ENCODE measurements at regions not wholly inside any gene's neighbourhood (a gene's known extent, or its start where the extent isn't known, plus 50 kb on each side); places are given as distances from the start of the nearest gene placed in this dataset.

GRCh38 chr5:2658881-2659470 lies 92.5 kb downstream of the IRX2 start:
- FAIRE-seq (no peak), DNase-seq (ENCODE audit: extremely low spot score, insufficient read length, low read depth) (no peak)

GRCh38 chr5:2658447-2658846 lies 93.0 kb downstream of the IRX2 start:
- no peak for FAIRE-seq
- no peak for DNase-seq (ENCODE audit: extremely low spot score, insufficient read length, low read depth)

DNA sequence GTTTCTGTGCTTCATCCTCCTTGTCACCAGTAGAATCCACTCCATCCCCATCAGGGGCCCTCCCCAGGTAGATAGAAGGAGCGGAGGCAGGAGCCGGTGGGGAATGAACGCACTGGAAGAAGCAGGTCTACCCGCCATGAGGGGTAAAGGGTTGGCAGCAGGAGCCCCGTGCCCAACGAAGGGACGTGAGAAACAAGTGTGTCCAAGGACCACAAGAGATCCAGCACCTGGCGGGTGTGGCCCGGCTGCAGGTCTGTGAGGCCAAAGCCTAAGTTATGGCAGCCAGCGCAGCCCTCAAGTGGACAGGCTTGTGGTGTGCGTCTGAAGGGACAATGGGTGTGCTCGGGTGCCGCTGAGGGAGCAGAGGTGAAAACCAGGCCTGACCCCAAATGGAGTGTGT lies 94.3 kb downstream of the IRX2 start:
- FAIRE-seq (no peak), DNase-seq (ENCODE audit: extremely low spot score, insufficient read length, low read depth) (no peak)

- DNase-seq (ENCODE audit: extremely low spot score, insufficient read length, low read depth) = no peak
- no peak for FAIRE-seq
These were observed 95.3 kb downstream of the IRX2 start for GRCh38 chr5:2656206-2656605.

GRCh38 chr5:2653991-2654390 lies 97.5 kb downstream of the IRX2 start:
- DNase-seq (ENCODE audit: extremely low spot score, insufficient read length, low read depth) (no peak), FAIRE-seq (no peak)

- FAIRE-seq = no peak
- no peak for DNase-seq (ENCODE audit: extremely low spot score, insufficient read length, low read depth)
These were observed 100.4 kb downstream of the IRX2 start for GRCh38 chr5:2651116-2651515.

DNA sequence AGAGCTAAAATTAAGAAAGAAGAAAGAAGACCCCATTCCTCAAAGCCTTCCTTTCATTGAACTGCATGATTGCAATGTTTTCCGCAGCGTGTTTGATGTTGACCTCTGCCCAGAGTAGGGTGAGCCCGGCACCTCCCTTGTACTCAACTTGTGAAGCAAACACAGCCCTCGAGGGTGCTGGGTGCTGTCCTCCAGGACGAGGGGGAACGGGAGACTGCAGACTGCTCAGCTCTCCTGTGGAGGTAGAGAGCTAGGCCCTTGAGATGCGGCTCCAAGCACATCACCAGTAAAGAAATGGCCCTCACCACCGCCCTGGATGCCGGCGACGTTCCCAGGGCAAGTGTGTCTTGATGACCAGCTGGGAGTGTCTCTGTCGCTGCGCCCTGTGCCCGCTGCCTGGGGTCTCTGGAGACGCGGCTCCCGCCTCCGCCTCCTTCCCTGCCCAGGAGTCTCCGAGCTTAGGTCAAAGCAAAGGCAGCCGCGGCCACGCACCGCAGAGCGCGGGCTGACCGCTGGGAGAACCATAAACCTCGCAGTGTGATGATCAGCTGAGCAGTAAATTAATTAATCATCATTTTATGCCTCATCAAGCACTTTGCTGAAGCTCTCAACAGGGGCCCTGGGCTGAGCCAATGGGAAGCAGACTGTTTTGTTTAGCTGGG lies 108.7 kb downstream of the IRX2 start:
- FAIRE-seq = no peak
- DNase-seq (ENCODE audit: extremely low spot score, insufficient read length, low read depth) = no peak

DNA sequence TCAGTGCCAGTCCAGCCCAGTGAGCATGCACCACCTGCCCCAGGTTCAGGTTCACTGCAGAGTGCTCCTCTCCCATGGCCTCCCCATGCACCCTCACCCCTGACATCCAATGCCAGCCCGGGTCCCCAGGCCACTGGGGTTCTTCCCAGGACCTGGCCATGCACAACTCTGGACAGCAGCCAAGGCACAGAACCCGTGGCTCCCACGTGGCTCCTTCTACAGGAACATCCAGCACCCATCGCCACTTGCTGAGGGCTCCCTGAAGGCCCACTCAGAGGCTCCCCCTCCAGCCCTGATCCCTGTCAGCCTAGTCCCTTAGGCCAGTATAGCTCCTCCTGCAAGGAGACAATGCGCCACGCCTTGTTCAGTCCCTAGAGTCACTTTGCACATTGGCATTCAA lies 110.8 kb downstream of the IRX2 start:
- no peak for FAIRE-seq
- DNase-seq (ENCODE audit: extremely low spot score, insufficient read length, low read depth) = no peak

- FAIRE-seq (no peak), DNase-seq (ENCODE audit: extremely low spot score, insufficient read length, low read depth) (no peak)
These were observed 112.1 kb downstream of the IRX2 start for GRCh38 chr5:2639425-2639824.

- FAIRE-seq = no peak
- no peak for DNase-seq (ENCODE audit: extremely low spot score, insufficient read length, low read depth)
These were observed 116.9 kb downstream of the IRX2 start for GRCh38 chr5:2634399-2635176.

DNA sequence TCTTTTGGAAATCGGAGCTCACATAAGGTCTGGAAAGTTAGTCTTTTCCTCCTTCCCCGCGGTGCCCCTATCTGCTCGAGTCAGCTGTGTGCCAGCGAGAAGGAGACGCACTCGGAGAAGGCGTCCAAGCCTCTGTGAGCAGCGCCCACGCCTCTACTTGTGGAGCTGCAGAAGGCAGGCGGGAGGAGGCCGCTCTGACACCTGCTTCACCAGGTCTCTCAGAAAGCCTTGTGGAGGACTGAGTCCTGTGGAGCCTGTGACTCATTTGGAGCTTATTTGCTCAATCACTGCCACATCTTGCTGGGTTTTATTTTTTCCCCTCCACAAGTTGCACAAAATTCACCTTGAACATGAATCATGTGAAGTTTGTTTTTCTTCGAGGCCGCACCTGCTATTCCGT lies 117.5 kb downstream of the IRX2 start:
- FAIRE-seq (no peak), DNase-seq (ENCODE audit: extremely low spot score, insufficient read length, low read depth) (no peak)

DNA sequence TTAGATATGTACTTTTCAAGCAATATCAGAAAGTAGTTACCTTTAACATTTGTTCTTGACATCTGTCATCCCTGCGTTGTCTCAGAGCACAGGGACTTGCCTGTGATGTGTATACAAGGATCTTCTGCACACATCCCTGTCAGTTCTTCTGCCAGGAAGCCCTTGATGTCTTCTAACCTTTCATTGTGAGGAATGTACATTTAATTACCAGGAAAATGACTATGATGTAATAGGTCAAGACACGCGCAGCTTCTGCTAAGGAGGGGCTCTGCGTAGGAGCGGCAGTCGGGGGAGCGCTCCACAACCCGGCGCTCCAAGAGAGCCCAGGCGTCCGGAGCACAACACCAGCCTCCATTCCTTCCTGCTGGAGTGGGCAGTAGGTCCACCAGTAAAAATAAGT lies 119.7 kb downstream of the IRX2 start:
- no peak for DNase-seq (ENCODE audit: extremely low spot score, insufficient read length, low read depth)

GRCh38 chr5:2629045-2629444 lies 122.4 kb downstream of the IRX2 start:
- FAIRE-seq (no peak), DNase-seq (ENCODE audit: extremely low spot score, insufficient read length, low read depth) (no peak)

More for the DNA sequence above, 119.7 kb downstream of the IRX2 start:
- no peak for FAIRE-seq

- no peak for FAIRE-seq
- no peak for DNase-seq (ENCODE audit: extremely low spot score, insufficient read length, low read depth)
These were observed 123.6 kb downstream of the IRX2 start for GRCh38 chr5:2627867-2628266.

GRCh38 chr5:2626572-2626971 lies 124.9 kb downstream of the IRX2 start:
- DNase-seq (ENCODE audit: extremely low spot score, insufficient read length, low read depth) (no peak), FAIRE-seq (no peak)

- FAIRE-seq = no peak
- no peak for DNase-seq (ENCODE audit: extremely low spot score, insufficient read length, low read depth)
These were observed 128.6 kb downstream of the IRX2 start for GRCh38 chr5:2622866-2623265.

- no peak for DNase-seq (ENCODE audit: extremely low spot score, insufficient read length, low read depth)
These were observed 129.8 kb downstream of the IRX2 start for GRCh38 chr5:2621631-2622030.

DNA sequence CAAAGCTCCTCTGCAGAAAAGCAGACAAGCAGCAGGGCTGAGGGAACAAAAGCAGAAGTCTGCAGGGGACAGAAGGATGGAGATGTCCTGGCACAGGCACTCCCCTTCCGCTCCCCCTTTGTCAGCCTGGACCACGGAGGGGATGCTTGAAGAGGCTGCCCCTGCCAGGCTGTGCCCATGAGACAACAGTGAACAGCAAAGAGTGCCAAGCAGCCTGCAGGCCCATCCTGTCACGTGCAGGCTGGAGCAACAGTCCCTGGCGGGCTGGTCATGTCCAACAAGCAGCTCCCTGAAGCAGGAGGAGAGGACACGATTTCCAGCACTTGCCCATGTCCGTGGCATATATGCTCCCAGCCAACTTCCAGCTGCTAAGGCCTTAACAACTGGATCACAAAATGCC lies 132.3 kb downstream of the IRX2 start:
- DNase-seq (ENCODE audit: extremely low spot score, insufficient read length, low read depth) (no peak), FAIRE-seq (no peak)

More at GRCh38 chr5:2621631-2622030, 129.8 kb downstream of the IRX2 start:
- FAIRE-seq = no peak

- FAIRE-seq = no peak
- no peak for DNase-seq (ENCODE audit: extremely low spot score, insufficient read length, low read depth)
These were observed 134.0 kb downstream of the IRX2 start for GRCh38 chr5:2617461-2617860.

DNA sequence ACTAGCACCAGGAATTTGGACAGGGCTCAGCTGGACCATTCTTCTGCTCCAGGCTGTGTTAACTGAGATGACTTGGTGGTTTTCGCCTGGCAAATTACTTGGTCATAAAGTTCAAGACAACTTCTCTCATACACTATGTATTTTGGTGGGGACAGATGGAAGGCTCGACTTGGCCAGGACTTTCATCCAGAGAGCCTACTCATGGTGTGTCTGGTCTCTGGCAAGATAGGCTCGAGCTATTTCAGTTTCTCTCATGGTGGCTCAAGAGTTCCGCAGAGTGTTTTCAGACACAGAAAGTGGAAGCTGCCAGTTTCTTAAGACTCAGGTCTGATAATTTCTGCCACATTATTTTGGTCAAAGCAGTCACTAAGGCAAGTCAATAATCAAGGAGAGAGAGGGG lies 135.6 kb downstream of the IRX2 start:
- DNase-seq (ENCODE audit: extremely low spot score, insufficient read length, low read depth) = no peak
- no peak for FAIRE-seq

DNA sequence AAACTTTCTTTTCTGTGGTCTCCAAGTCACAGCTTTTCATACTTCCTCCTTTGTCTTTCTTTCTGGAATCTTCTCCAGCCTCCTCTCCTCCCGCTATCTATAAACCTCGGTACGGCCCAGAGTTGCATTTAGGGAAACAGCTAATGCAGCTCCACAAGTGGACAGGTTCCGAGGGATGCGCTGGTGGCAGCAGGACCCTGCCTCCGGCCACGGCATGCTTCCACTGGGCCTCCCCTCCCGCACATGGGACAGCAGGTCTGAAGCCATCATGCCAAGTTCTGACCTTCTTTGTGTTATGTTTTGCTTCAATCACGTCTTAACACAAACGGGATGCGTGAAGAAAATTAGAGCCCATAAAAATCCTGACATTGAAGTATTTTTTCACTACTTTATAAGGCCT lies 136.9 kb downstream of the IRX2 start:
- FAIRE-seq (no peak), DNase-seq (ENCODE audit: extremely low spot score, insufficient read length, low read depth) (no peak)

Measured in GM18507 (cell line).